ENCODE measurements at regions not wholly inside any gene's neighbourhood (a gene's known extent, or its start where the extent isn't known, plus 50 kb on each side); places are given as distances from the start of the nearest gene placed in this dataset.

DNA sequence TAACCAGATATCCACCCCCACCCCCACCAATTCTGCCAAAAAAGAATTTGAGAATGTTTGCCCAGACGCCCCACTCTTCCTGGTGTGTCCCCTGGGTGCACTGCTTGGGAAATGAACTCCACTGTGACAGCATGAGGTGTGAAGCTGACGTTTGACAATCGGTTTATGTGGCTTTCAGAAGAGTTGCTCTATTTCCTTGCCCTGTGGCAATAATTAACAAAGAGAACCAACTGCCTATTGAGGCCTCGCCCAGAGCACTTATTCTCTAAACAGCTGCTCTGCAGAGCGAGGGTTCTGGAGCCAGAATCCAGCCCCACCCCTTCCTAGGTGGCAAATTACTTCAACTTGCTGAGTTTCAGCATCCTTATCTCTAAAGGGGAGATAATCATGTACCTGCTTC lies 115.8 kb upstream of the SIX3 start:
- no peak for DNase-seq

DNA sequence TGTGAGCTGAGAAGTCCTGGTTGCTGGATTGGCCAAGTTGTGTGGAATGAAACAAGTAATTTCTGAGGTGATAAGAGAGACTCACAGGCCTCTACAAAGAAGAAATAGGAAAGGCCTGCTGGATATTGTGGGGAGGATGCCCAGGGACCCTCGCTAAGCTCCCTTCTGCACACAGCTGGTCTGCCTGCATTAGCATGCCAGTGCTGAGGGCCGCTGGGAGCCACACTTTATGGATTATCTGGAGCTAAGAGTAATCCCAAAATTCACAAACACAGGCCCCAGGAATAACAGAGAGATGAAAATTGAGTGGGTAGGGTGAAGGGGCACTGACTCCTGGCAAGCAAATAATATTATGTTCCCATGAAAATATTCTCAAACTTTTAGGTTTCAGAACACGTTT lies 114.9 kb upstream of the SIX3 start:
- no peak for DNase-seq

DNA sequence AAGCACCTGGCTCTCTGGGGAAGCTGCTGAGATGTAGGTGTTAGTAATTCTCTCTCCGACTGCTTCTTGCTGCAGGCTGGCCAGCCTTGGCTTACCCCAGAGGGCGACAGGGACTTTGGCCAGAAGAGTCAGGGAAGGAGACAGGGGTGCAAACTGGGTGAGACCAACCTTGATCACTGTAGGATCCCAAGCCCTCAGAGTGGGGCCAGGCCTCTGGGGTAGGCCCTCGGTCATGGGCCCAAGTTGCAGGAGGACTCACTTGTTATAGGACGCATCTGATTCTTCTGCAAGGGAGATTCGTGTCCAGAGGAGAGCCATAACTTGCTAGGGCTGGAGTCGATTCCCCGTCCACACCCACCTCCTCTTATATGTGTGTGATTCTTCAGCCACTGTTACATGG lies 111.7 kb upstream of the SIX3 start:
- DNase-seq, result no peak

DNA sequence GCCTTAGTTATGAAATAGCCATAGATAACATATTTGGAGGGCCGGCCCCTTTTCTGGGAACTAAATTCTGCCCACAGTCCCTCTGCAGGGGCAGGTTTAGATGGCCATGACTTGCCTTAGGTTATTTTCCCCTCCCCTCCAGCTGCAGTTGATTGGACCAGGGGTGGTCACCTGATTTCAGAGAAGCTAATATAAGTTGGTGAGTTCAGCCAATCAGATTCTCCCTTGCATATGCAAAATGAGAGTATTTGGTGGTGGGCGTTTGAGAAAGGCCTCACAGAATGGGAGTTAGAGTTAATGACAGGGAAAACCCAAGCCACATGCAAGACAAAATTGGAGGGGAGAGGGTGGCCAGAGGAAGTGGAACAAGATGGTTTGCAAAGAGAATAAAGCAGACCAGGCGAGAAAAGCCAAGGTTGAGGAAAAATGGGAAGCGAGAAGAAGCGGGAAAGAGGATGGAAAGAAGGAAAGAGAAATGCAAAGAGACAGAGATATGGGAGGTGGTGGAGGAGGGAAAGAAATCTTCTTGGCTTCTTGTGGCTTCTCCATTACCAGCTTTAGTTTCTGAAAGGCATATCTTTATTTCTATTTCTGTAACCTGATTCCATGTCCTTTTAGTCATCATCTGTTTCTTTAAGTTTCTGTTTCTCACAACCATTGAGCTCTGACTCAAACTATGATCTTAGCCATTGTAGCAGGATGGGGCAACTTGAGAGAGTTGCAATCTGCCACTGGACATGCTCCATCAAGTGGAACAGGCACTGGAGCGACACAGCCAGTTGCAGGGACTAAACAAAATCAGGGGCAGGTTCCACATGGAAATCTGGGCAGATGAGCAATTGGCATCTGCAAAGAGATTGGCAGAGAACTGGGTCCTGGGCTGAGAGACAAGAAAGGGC lies 108.1 kb upstream of the SIX3 start:
- DNase-seq, result peak in 1 of 5 experiments; percentile 16

DNA sequence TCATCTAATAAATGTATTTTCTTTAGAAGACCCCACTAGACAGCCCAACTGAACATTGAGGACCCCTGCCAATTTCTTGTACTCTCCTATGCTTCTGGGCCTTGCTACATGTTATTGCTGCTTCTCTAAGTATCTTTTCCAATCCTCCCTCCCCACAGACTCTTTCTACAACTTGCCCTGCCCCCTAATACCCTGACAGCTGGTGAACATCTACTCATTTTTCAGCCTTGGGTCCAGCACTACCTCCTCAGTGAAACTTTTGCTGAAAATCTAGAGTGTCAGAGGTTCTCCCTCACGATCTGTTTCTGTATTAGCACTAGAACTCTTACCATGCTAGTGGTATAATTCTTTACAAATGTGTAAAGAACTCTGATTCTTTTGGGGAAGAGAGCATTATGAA lies 106.8 kb upstream of the SIX3 start:
- no peak for DNase-seq

DNA sequence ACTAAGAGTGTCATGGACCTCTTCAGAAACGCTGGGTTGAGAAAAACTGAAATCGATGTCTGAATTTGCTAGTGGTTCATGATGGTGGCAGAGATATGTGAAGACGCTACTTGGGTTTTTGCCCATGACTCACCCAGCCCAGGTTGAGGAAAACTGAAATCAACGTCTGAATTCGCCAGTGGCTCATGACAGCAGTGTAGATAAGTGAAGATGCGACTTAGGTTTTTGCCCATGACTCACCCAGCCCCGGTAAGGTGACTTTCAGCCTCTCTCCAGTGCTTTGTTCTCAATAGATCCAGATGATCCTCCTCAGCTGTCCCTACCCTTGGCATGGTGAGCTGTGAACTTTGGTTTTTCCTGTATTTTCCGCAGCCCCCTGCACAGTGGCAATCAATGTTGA lies 105.3 kb upstream of the SIX3 start:
- DNase-seq, result peak in 2 of 5 experiments; percentile 20 to 85

DNA sequence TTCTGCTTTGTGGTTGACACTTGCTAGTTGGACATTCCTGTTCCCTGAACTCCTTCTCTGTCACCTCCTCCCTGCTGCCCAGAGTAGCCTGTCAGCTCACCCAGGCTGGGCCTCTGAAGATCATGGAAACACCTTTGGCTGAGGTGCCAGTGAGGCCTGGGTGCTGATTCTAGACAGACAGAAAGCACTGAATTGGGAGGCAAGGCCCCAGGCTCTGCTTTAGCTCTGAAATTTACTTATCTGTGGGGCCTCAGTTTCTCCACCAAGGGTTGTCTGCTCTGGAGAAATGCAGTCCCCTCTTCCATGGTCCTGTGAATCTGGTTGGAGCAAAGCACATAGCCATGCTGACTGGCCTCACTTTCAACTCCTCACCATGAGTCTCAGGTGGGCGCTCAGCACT lies 104.6 kb upstream of the SIX3 start:
- DNase-seq, result no peak

DNA sequence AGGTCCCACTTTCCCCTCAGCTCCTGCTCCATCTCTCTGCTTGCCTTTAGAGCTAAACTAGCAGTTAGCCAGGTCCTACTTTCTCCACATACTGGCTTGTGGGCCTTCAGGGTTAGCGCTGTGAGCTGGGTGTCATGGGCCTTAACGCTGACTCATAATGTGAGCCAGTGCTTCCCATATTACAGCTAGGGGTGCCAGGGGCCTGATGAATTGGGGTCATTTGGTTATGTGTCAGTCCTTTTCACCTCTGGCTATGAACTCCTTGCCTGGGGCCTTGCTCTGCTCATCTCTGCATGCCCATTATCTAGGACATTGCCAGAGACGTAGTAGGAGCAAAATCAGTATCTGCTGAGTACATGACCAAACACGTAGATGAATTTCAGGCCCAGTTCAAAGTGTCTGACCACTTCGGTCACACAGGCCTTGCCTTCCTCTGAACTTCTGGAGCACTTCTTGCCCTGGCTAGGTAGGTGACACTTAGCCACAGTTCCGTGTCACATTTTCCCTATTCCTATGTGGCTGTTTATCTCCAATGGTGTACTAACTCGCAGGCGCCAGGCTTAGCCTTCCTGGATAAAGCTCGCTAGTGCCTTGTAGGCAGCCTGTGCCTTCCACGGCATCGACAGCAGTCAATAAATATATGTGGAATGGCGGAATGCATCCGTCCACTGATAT lies 103.2 kb upstream of the SIX3 start:
- no peak for DNase-seq

DNA sequence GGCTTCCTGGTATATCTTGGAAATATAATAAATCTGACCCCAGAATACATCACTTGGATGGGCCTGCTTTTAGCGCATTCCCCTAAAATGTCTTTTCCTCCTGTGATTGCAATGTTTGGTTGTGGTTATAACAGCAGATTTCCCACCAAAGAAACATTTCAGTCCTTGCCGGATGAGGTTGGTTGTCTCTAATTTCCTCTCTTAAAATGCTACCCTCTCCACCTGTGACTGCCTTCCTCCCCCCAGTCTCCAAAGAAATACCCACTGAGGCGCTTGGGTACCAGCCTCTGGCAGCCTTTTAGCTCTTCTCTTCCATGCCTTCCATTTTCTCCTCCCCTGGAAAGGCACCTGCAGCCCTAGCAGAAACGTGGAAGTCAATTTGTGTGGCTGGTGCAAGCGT lies 102.1 kb upstream of the SIX3 start:
- no peak for DNase-seq

DNA sequence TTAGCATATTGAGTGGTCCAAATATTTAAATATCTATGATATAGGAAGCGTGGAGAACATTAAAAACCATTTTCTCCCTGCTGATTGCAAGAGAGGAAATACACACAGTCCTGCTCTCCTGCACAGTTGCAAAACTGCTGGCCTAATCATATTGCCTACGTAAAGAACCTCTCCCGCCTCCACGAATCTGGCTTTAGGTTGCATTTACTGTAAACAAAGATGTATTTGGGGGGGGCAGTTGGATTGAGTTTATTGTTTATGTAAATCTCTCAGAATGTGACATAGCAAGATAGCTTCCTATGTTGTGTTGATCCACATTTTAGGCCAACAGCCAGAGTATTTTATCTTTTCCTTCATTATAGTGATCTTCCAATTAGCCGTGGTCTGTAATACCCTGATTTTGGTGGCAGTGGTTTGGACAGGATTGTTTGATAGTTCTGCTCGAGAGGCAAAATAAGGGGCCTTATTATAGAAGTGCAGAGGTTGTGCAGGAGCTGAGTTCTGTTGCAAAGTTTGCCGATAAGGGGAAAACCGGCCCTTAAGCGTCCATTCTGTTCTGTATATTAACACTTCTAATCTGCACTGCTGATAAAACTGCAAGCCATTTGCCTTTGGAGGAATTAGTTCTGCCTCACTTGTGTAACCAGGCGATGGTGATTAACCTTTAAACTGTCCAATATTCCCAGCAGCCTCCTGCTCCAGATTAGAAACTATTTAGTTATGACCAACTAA lies 101.6 kb upstream of the SIX3 start:
- DNase-seq, result no peak

DNA sequence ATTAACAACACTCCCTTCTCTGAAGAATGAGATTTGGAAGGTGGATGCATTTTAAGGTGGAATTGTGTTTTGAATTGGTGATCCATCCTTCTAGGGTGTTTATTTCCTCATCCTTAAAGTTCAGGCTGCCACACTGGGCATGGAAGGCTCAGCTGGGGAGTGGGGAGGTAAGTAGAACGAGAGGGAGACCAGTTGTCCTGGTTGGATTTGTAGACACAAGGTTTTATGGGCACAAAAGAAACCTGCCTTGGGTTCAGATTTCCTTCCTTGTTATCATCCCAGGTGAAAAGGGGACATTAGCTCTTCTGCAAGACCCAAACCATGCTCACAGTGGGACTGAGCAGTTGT lies 101.0 kb upstream of the SIX3 start:
- DNase-seq, result no peak

DNA sequence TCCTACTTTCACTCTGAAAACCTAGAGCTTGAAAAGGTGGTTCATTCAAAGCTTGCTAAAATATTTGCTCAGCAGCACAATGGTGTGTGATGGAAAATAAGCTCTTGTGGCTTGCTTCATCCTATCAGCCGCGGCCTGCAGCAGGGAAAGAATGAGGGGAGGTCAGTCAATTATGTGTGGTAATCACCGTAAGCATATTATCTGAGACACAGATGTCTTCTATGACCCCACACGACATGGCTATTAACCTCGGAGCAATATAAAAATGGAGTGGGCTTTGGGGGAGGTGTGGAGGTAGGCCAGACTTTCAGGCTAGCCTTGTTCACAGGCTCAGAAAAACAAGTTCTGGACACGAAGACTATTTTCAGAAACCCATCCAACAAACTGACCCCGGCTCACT lies 98.4 kb upstream of the SIX3 start:
- DNase-seq, result no peak

DNA sequence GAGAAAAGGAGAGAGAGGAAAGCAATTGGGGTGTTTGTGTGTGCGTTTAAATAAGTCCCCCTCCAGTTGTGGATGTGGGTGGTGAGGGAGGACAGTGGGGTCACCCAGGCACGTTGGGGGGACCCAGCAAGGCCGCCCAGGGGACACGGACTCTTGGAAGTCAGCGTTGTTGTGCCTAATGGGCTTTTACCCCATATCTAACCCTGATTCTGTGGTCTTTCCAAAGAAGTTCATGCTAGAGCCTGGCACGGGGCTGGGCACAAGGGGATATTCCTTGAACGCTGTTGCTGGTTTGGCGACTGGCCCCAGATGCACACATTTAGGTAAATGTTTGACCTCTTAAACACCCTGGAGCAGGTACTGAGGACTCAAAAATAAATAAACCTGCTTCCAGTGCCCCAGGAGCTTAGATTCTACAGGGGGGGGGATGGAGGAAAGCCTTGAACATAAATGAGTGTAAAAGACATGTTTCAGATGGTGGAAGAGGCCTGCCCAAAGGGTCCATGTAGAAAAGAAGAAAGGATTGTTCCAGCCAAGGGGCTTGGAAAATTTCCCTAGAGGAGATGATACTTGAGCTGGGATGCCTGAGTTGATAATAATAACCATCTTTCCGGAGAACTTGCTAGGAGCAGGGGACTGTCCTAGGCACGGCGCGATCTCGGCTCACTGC lies 97.7 kb upstream of the SIX3 start:
- DNase-seq, result no peak

DNA sequence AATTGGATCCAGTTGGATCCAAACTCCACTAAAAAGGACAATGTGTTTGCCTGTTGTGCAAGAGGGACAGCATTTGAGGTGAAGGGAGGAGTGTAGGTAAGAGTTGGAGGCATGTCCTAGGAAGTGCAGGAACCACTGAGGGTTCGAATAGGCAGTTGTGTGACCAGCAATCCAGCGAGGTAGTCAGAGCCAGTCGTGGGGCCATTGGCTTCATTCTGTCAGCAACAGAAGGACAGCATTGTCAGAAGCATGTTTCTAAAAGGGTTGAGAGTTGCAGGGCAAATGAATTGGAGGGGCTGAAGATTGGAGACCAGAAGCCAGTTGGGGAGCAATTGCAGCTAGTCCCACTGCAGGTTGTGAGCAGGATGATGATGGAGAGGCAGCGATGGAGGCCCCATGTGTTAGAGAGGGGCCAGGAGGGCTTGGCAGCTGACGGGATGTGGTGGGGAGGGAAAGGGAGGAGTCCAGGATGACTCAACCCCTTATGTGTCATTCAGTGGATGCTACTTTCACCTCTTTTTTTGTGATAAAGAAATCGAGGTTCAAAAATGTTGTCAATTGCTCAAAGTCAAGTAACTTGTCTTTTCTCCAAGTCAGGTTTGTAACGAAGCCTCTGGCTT lies 96.7 kb upstream of the SIX3 start:
- peak in 1 of 5 experiments; percentile 25 for DNase-seq

DNA sequence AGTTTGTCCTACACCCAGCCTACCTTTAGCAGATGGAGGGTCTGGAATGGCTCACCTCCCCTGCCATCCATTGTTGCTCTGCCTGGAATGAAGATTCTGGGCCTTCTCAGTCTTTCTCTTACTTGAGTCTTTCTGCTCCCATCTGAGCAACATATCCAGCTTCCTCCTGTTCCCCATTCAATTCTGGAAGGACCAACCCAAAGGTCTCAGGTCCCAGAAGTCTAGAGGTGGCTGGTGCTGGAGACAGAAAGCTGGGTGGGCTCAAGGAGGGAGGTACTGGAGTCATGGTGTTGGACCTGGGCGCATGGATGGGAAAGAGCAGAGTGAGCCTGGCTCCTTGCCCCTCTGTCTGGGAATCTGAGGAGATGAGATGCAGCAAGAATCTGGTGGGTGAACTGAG lies 93.5 kb upstream of the SIX3 start:
- no peak for DNase-seq

DNA sequence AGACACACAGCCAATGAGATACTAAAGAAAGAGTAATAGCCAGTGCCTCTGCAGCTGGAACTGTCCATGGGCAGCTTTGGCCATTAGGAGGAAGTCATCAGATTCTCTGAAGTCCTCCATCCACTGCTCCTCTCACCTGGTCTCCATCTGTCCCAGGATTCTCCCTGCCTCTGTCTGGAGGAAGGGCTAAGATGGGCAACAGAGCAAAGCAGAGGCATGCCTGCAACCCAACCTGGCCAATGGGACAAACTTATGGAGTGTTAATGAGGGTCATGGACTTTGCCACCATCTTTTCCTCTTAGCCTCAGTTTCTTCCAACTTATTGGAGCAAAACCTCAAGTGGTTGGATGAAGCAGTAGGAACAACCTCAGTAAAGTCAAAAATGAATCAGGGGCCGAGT lies 91.5 kb upstream of the SIX3 start:
- no peak for DNase-seq

DNA sequence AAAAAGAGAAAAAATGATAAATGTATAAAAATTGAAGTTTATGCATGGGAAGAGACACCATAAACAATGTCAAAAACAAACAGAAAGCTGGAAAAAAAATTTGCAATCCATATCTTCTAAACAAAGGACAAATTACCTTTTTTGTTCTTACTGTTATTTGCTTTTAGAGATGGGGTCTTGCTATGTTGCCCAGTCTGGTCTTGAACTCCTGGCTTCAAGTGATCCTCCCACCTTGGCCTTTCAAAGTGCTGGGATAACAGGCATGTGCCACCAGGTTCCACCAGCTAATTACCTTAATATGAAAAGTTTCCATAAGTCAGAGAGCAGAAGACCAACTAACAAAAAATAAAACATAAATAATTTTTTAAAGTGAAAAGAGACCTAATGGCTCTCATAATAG lies 90.0 kb upstream of the SIX3 start:
- DNase-seq, result no peak

DNA sequence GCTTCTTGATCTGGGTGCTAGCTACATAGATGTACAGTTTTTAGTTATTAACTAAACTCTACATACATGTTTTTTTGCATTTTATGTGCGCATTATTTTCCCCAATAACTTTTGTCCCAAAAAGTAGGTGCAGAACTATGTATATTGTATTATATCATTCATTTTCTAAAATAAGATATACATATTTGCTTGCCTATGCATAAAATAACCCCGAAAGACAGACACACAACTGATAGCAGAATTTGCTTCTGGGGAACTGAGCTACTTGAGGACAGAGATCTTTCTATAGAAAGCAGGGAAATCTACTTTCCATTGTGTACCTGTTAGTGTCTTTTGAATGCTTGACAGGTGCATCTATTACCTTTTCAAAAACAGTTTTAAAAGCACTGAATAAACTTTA lies 88.9 kb upstream of the SIX3 start:
- DNase-seq, result no peak

DNA sequence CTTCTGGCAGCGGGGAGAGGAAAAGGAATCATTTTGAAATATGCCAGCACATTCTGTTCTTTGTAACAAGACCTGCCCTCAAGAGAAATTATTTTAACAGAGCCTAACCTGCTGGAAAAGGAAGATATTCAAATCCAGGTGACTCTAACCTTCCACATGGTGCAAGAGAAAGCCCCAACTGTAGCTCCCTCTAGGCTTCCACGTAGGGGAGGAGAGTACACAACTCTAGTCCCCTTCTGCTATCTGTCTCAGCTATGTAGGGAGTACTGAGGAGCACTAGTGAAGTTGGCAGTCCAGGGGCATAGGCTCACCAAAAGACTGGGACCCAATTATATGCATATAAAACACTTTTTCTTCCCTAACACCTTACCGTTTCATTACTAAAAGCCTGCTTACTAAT lies 82.2 kb upstream of the SIX3 start:
- DNase-seq, result no peak

DNA sequence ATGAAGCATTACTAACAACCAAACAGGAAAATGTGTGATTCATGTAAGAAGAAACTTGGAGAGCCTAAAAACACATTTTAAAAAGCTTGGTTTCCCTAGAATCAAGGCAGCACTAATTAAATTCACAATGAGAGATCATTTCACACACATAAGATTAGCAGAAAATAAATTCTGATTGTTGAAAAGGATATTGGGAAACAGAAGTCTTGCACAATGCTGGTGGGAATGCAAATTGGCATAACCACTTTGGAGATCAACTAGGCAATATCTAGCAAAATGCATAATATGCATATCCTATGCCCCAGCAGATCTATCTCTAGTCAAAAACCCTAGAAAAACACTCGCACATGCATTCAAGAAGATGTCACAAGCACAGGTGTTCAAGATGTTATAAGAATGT lies 75.3 kb upstream of the SIX3 start:
- DNase-seq, result no peak

DNA sequence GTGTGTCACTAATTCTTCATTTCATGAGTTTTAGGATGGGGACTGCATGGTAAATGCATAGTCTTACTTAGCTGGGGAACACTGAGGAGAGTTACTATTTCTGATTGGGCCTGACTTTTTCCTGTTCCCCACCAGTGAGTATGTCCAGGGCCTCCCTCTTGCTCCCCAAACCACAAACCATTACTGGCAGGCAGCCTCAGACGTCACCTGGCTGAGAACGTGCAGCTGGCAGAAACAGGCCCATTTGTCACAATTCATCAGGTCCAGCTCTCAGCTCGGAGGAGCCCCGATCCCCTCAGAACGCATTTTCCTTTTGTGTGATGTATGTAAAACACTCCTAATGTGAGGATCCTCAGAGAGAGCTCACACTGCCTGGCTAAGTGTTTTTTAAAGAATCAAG lies 71.7 kb upstream of the SIX3 start:
- no peak for DNase-seq

DNA sequence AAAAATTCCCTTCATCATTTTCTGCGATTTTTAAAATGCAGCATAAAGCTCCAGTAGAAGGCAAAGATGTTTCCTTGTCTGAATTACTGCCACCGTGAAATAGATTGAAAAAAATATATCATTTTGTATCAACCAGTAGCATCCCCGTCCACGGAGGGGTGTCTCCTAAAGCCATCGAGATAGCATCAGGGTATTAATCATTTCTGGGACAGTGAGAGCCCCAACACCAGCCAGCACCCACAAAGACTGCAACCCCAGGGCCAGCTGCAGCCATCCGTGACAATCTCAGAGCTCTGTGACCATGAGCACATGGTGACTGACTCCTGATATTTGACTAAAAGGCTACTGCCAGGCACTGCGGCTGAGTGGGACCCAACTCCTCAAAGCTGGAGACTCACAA lies 64.1 kb upstream of the SIX3 start:
- DNase-seq, result no peak

Data from T-helper 2 cell (primary cell).